CD14-positive monocyte (primary cell): ENCODE measurements at regions not wholly inside any gene's neighbourhood (a gene's known extent, or its start where the extent isn't known, plus 50 kb on each side); places are given as distances from the start of the nearest gene placed in this dataset.

Source experiments
- DNase-seq, 3 donors: peaks; one replicate each; pipeline ENCODE4 v3.0.0-alpha.2; 2011 to 2022
- H2AFZ ChIP-seq: 2 replicates; pipeline ENCODE4 v1.6.0; 2012; ENCODE audit warnings: mild to moderate bottlenecking, low read depth, low read length, inconsistent platforms; ENCODE audit not compliant: insufficient read depth, poor library complexity, severe bottlenecking
- H3K27ac ChIP-seq, 2 donors: 1 replicate in 1 of 2; 2 replicates in 1 of 2; pipeline ENCODE4 v1.5.1; 2012 to 2013; ENCODE audit warnings: low read length in 2 of 2, control low read depth in 1 of 2, inconsistent platforms in 1 of 2, low read depth in 1 of 2, mild to moderate bottlenecking in 1 of 2
- H3K27me3 ChIP-seq, 2 donors: one replicate each; pipeline versions ENCODE4 v1.6.0 to v1.6.1; 2011 to 2013; ENCODE audit warnings: low read length in 2 of 2; ENCODE audit not compliant: control insufficient read depth in 2 of 2, insufficient read depth in 2 of 2
- H3K36me3 ChIP-seq, 2 donors: replicated peaks in 1 of 2; 1 replicate in 1 of 2; 2 replicates in 1 of 2; pipeline versions ENCODE4 v1.5.1 to v1.6.1; 2012 to 2013; ENCODE audit warnings: low read length in 2 of 2, control low read depth in 1 of 2, inconsistent platforms in 1 of 2, mild to moderate bottlenecking in 1 of 2; ENCODE audit not compliant: insufficient read depth in 2 of 2, control insufficient read depth in 1 of 2
- H3K4me1 ChIP-seq, 2 donors: 1 replicate in 1 of 2; 2 replicates in 1 of 2; pipeline versions ENCODE4 v1.5.1 to v1.6.1; 2012 to 2013; ENCODE audit warnings: low read length in 2 of 2, control low read depth in 1 of 2, inconsistent platforms in 1 of 2, mild to moderate bottlenecking in 1 of 2, moderate library complexity in 1 of 2; ENCODE audit not compliant: insufficient read depth in 2 of 2, control insufficient read depth in 1 of 2
- H3K4me2 ChIP-seq: replicated peaks from 2 replicates; pipeline ENCODE3; 2012; ENCODE audit warnings: low read length, moderate library complexity, mild to moderate bottlenecking; ENCODE audit not compliant: poor library complexity, severe bottlenecking; ENCODE audit errors: extremely low read depth
- H3K4me3 ChIP-seq, 3 experiments: fragments of 200-600 bp in 1 of 3; sonication (generic) in 1 of 3; replicated peaks in 1 of 3; 1 replicate in 2 of 3; 2 replicates in 1 of 3; pipeline ENCODE4 v1.5.1; 2011 to 2013; ENCODE audit warnings: low read length in 3 of 3, mild to moderate bottlenecking in 3 of 3, control low read depth in 2 of 3, low read depth in 2 of 3, inconsistent platforms in 1 of 3, moderate library complexity in 1 of 3
- H3K79me2 ChIP-seq: 2 replicates; pipeline ENCODE4 v1.6.0; 2012; ENCODE audit warnings: mild to moderate bottlenecking, control low read depth, inconsistent platforms, low read length, moderate library complexity; ENCODE audit not compliant: insufficient read depth
- H3K9ac ChIP-seq: 2 replicates; pipeline ENCODE4 v1.6.0; 2017; ENCODE audit warnings: low read length, mild to moderate bottlenecking; ENCODE audit not compliant: insufficient read depth, poor library complexity, severe bottlenecking
- H3K9me3 ChIP-seq, 2 donors: replicated peaks in 1 of 2; 1 replicate in 1 of 2; 2 replicates in 1 of 2; pipeline versions ENCODE4 v1.5.1 to v1.6.1; 2012 to 2013; ENCODE audit warnings: low read length in 2 of 2, control low read depth in 1 of 2; ENCODE audit not compliant: control insufficient read depth in 1 of 2, insufficient read depth in 1 of 2
- H4K20me1 ChIP-seq: 2 replicates; pipeline ENCODE4 v1.6.0; 2012; ENCODE audit warnings: mild to moderate bottlenecking, low read length, control low read depth, moderate library complexity; ENCODE audit not compliant: insufficient read depth
- H3K27ac Mint-ChIP-seq, 7 donors: one replicate each; pipeline ENCODE4 v1.8.0; 2020; ENCODE audit warnings: mild to moderate bottlenecking in 7 of 7, mixed read lengths in 7 of 7, moderate library complexity in 6 of 7, inconsistent platforms in 2 of 7
- H3K27me3 Mint-ChIP-seq, 3 donors: one replicate each; pipeline ENCODE4 v1.8.0; 2021 to 2022; ENCODE audit warnings: low read depth in 3 of 3, mild to moderate bottlenecking in 3 of 3, mixed read lengths in 3 of 3, moderate library complexity in 3 of 3, inconsistent platforms in 1 of 3
- H3K36me3 Mint-ChIP-seq, 2 donors: one replicate each; pipeline ENCODE4 v1.8.0; 2020; ENCODE audit warnings: mixed read lengths in 2 of 2, inconsistent platforms in 1 of 2, mild to moderate bottlenecking in 1 of 2
- H3K4me1 Mint-ChIP-seq: one replicate; pipeline ENCODE4 v1.8.0; 2020; ENCODE audit warnings: mild to moderate bottlenecking, mixed read lengths
- H3K4me3 Mint-ChIP-seq, 2 donors: one replicate each; pipeline ENCODE4 v1.8.0; 2020; ENCODE audit warnings: mild to moderate bottlenecking in 2 of 2, mixed read lengths in 2 of 2, moderate library complexity in 1 of 2
- H3K9me3 Mint-ChIP-seq, 7 donors: one replicate each; pipeline ENCODE4 v1.8.0; 2020 to 2022; ENCODE audit warnings: mixed read lengths in 7 of 7, mild to moderate bottlenecking in 6 of 7, moderate library complexity in 6 of 7, inconsistent platforms in 2 of 7
- CTCF ChIP-seq: fragments of 200-600 bp; IDR thresholded peaks from one replicate; pipeline ENCODE4 v1.8.0; 2022; ENCODE audit warnings: antibody characterized with exemption, mild to moderate bottlenecking
- WGBS: methylation state at CpG from one replicate; pipeline ENCODE4 v1.1.5; 2013; ENCODE audit warnings: missing lambda C conversion rate; ENCODE audit not compliant: insufficient coverage; 5-methylcytosine and 5-hydroxymethylcytosine counted together
- intact Hi-C, 2 donors: fragments of 100-400 bp; cut with micrococcal nuclease; formaldehyde crosslinking; loops; one replicate each; pipeline versions ENCODE4 v1.15.0 to v1.15.1; 2023

- H4K20me1 ChIP-seq: no peaks in the 10 kb centered on the region
- no peak overlapping the region for H3K9ac ChIP-seq
- no peak overlapping the region for H3K4me2 ChIP-seq
- H3K9me3 Mint-ChIP-seq: peaks cover 0 to 4% (median 1%) of the 10 kb centered on the region in 7 donors
- H3K9me3 ChIP-seq: no peaks in the 10 kb centered on the region
- H3K36me3 Mint-ChIP-seq: no peaks in the 10 kb centered on the region
- H3K4me1 ChIP-seq: no peaks in the 10 kb centered on the region
- H3K4me3 ChIP-seq: no peak overlapping the region
- no peaks in the 10 kb centered on the region for H3K27me3 ChIP-seq
- no peak overlapping the region for H2AFZ ChIP-seq
- 81% methylated on average over 14 of the region's 16 CpGs for WGBS
- H3K36me3 ChIP-seq: no peaks in the 10 kb centered on the region
- H3K27ac Mint-ChIP-seq: no peak overlapping the region
- no peak for TF ChIP-seq CTCF
- no peak overlapping the region for H3K27ac ChIP-seq
- H3K27me3 Mint-ChIP-seq: peaks cover 17 to 21% (median 20%) of the 10 kb centered on the region in 3 donors
- no peak overlapping the region for H3K4me3 Mint-ChIP-seq
- intact Hi-C loops: no loop called here
- DNase-seq: no peak
- no peaks in the 10 kb centered on the region for H3K79me2 ChIP-seq
- no peaks in the 10 kb centered on the region for H3K4me1 Mint-ChIP-seq
Observed at GRCh38 chr16:88298181-88298832, 84.5 kb upstream of the ZNF469 start.

GRCh38 chr16:88298833-88299745 is 83.7 kb upstream of the ZNF469 start:
- TF ChIP-seq CTCF: no peak
- no peaks in the 10 kb centered on the region for H3K36me3 Mint-ChIP-seq
- no peaks in the 10 kb centered on the region for H4K20me1 ChIP-seq
- 28% methylated on average over 10 of the region's 14 CpGs for WGBS
- no peaks in the 10 kb centered on the region for H3K27me3 ChIP-seq
- peak overlapping the region in 1 of 2 donors; percentile 21 for H3K4me3 Mint-ChIP-seq
- peaks cover 0 to 5% (median 4%) of the 10 kb centered on the region in 7 donors for H3K9me3 Mint-ChIP-seq
- H3K27ac ChIP-seq: no peak overlapping the region
- H3K4me2 ChIP-seq: no peak overlapping the region
- DNase-seq: no peak
- no peak overlapping the region for H3K27ac Mint-ChIP-seq
- H3K79me2 ChIP-seq: no peaks in the 10 kb centered on the region
- no peak overlapping the region for H3K9ac ChIP-seq
- intact Hi-C loops: no loop called here
- H3K4me1 Mint-ChIP-seq: no peaks in the 10 kb centered on the region
- no peaks in the 10 kb centered on the region for H3K9me3 ChIP-seq
- peaks cover 17 to 21% (median 18%) of the 10 kb centered on the region in 3 donors for H3K27me3 Mint-ChIP-seq
- no peak overlapping the region for H3K4me3 ChIP-seq
- H2AFZ ChIP-seq: no peak overlapping the region
- no peaks in the 10 kb centered on the region for H3K36me3 ChIP-seq
- H3K4me1 ChIP-seq: no peaks in the 10 kb centered on the region
